HCT116 (cell line): ENCODE measurements at regions not wholly inside any gene's neighbourhood (a gene's known extent, or its start where the extent isn't known, plus 50 kb on each side); places are given as distances from the start of the nearest gene placed in this dataset.

ENCODE experiments used
- ATAC-seq: fragments of 200-7000 bp; cut with Tn5 transposase; 2 replicates; pipeline ENCODE4 v1.9.1; 2020; ENCODE audit warnings: mild to moderate bottlenecking, moderate library complexity
- BruUV-seq: library from RNA; stranded (reverse); fragments of 400-500 nt; replicated peaks from 2 replicates; lab custom pipeline; 2021; lab: Mats Ljungman, UMichigan
- CTCF ChIA-PET: fragments of 300-600 bp; sonication (Branson Sonifier 250); formaldehyde crosslinking; loops from one replicate; lab custom pipeline; 2021; ENCODE audit warnings: antibody characterized with exemption; lab: Charles Lee
- POLR2A ChIA-PET: fragments of 300-600, 350-600 bp; sonication (Branson Sonifier 250); formaldehyde crosslinking; loops from one replicate; lab custom pipeline; 2021; ENCODE audit warnings: antibody characterized with exemption; lab: Charles Lee
- RAD21 ChIA-PET, 2 experiments: fragments of 300-600 bp; sonication (Branson Sonifier 250); formaldehyde crosslinking; loops; one replicate each; lab custom pipeline; 2023; ENCODE audit warnings: low total read pairs in 2 of 2; ENCODE audit not compliant: uncharacterized antibody in 2 of 2, unreplicated experiment in 2 of 2, low non-redundant PET in 1 of 2; lab: Charles Lee
- DNase-seq: peaks from one replicate; pipeline ENCODE4 v3.0.0-alpha.2; 2010; ENCODE audit warnings: low read depth, low spot score
- H2AFZ ChIP-seq: fragments of 200-600 bp; shearing (Covaris generic), sonication (generic); 2 replicates; pipeline ENCODE4 v1.6.1; 2017; ENCODE audit warnings: low read depth, mixed run types, mixed read lengths, antibody characterized with exemption, low read length; ENCODE audit not compliant: poor library complexity, severe bottlenecking
- H3K27ac ChIP-seq: 2 replicates; pipeline ENCODE4 v1.5.1; 2012; ENCODE audit warnings: low read depth, low read length
- H3K27me3 ChIP-seq: fragments of 200-600 bp; sonication (generic); 2 replicates; pipeline ENCODE4 v1.6.1; 2016; ENCODE audit warnings: mixed run types, low read length, mixed read lengths; ENCODE audit not compliant: insufficient read depth
- H3K36me3 ChIP-seq, 2 experiments: fragments of 200-500 bp in 1 of 2; fragments of 200-600 bp in 1 of 2; sonication (Bioruptor generic) in 1 of 2; sonication (generic) in 1 of 2; 2 replicates each; pipeline versions ENCODE4 v1.5.1 to v1.6.1; 2014 to 2016; ENCODE audit warnings: low read length in 2 of 2, inconsistent platforms in 1 of 2, mixed read lengths in 1 of 2, mixed run types in 1 of 2; ENCODE audit not compliant: insufficient read depth in 2 of 2, control insufficient read depth in 1 of 2
- H3K4me1 ChIP-seq, 2 experiments: fragments of 200-600 bp in 1 of 2; sonication (generic) in 1 of 2; 2 replicates each; pipeline versions ENCODE4 v1.5.1 to v1.6.1; 2012 to 2017; ENCODE audit warnings: low read length in 2 of 2, inconsistent platforms in 1 of 2, mild to moderate bottlenecking in 1 of 2, mixed read lengths in 1 of 2, mixed run types in 1 of 2, moderate library complexity in 1 of 2; ENCODE audit not compliant: insufficient read depth in 2 of 2, control insufficient read depth in 1 of 2
- H3K4me2 ChIP-seq: fragments of 200-600 bp; sonication (generic); 2 replicates; pipeline ENCODE4 v1.6.1; 2017; ENCODE audit warnings: mixed run types, low read length, mixed read lengths
- H3K4me3 ChIP-seq, 2 experiments: fragments of 200-600 bp in 1 of 2; sonication (generic) in 1 of 2; replicated peaks in 1 of 2; 2 replicates each; pipeline ENCODE4 v1.5.1; 2011 to 2016; ENCODE audit warnings: low read length in 2 of 2, control low read depth in 1 of 2, low read depth in 1 of 2, mild to moderate bottlenecking in 1 of 2, mixed read lengths in 1 of 2, mixed run types in 1 of 2
- H3K79me2 ChIP-seq: fragments of 200-600 bp; sonication (generic); 2 replicates; pipeline ENCODE4 v1.6.1; 2017; ENCODE audit warnings: mild to moderate bottlenecking, mixed run types, low read length, moderate library complexity, mixed read lengths; ENCODE audit not compliant: insufficient read depth
- H3K9ac ChIP-seq: fragments of 200-600 bp; sonication (generic); 2 replicates; pipeline ENCODE4 v1.6.1; 2016; ENCODE audit warnings: low read length, mixed read lengths
- H3K9me2 ChIP-seq: fragments of 200-600 bp; sonication (generic), shearing (Covaris generic); 2 replicates; pipeline ENCODE4 v1.6.1; 2017; ENCODE audit warnings: mixed run types, mild to moderate bottlenecking, moderate library complexity; ENCODE audit not compliant: insufficient read depth
- H3K9me3 ChIP-seq, 2 experiments: fragments of 200-500 bp in 1 of 2; fragments of 200-600 bp in 1 of 2; sonication (Bioruptor generic) in 1 of 2; sonication (generic) in 1 of 2; 2 replicates each; pipeline ENCODE4 v1.6.1; 2014 to 2017; ENCODE audit warnings: low read length in 2 of 2, mixed read lengths in 2 of 2, inconsistent platforms in 1 of 2, low read depth in 1 of 2, mild to moderate bottlenecking in 1 of 2, mixed run types in 1 of 2, moderate library complexity in 1 of 2; ENCODE audit not compliant: control insufficient read depth in 1 of 2, insufficient read depth in 1 of 2
- H4K20me1 ChIP-seq: fragments of 200-600 bp; sonication (generic), shearing (Covaris generic); 2 replicates; pipeline ENCODE4 v1.6.1; 2017; ENCODE audit warnings: mixed run types, mild to moderate bottlenecking, moderate library complexity; ENCODE audit not compliant: insufficient read depth
- CTCF ChIP-seq, 3 experiments: fragments of 200-600 bp in 1 of 3; sonication (generic) in 1 of 3; IDR thresholded peaks in 2 of 3; conservative IDR thresholded peaks in 1 of 3; 2 replicates each; pipeline ENCODE4 v1.5.1; 2012 to 2017; ENCODE audit warnings: low read depth in 2 of 3, low read length in 2 of 3, antibody characterized with exemption in 1 of 3, borderline replicate concordance in 1 of 3, control low read depth in 1 of 3, mild to moderate bottlenecking in 1 of 3, mixed read lengths in 1 of 3, mixed run types in 1 of 3, moderate library complexity in 1 of 3; ENCODE audit not compliant: insufficient read depth in 1 of 3
- EGR1 ChIP-seq: IDR thresholded peaks from 2 replicates; pipeline ENCODE4 v1.6.1; 2012; ENCODE audit warnings: low read depth
- ELF1 ChIP-seq: IDR thresholded peaks from 2 replicates; pipeline ENCODE4 v1.6.1; 2012; ENCODE audit warnings: low read depth, borderline replicate concordance
- EZH2 ChIP-seq: fragments of 200-600 bp; sonication (generic); IDR thresholded peaks from 2 replicates; pipeline ENCODE4 v1.6.1; 2017; ENCODE audit warnings: antibody characterized with exemption, mixed run types
- JUND ChIP-seq: IDR thresholded peaks from 2 replicates; pipeline ENCODE4 v1.6.1; 2012
- MAX ChIP-seq: IDR thresholded peaks from 2 replicates; pipeline ENCODE4 v1.6.1; 2012
- POLR2AphosphoS5 ChIP-seq: IDR thresholded peaks from 2 replicates; pipeline ENCODE4 v1.6.1; 2011; ENCODE audit warnings: mild to moderate bottlenecking, low read depth, low read length, moderate library complexity
- SIN3A ChIP-seq: IDR thresholded peaks from 2 replicates; pipeline ENCODE4 v1.6.1; 2012; ENCODE audit warnings: low read depth
- TCF7L2 ChIP-seq: IDR thresholded peaks from 2 replicates; pipeline ENCODE4 v1.7.0; 2011; ENCODE audit warnings: borderline replicate concordance, inconsistent platforms; ENCODE audit not compliant: insufficient read depth, insufficient read length; ENCODE audit errors: extremely low read depth
- YY1 ChIP-seq: IDR thresholded peaks from 2 replicates; pipeline ENCODE4 v1.6.1; 2011; ENCODE audit warnings: low read length, low read depth, moderate library complexity, mild to moderate bottlenecking; ENCODE audit not compliant: insufficient replicate concordance; ENCODE audit errors: extremely low read depth
- ZBTB33 ChIP-seq: IDR thresholded peaks from 2 replicates; pipeline ENCODE4 v1.6.1; 2011; ENCODE audit warnings: mild to moderate bottlenecking, low read length, moderate library complexity; ENCODE audit not compliant: insufficient replicate concordance; ENCODE audit errors: extremely low read depth
- ZNF274 ChIP-seq: fragments of 200-500 bp; sonication (Bioruptor generic); IDR thresholded peaks from 2 replicates; pipeline ENCODE4 v1.6.1; 2014; ENCODE audit warnings: mild to moderate bottlenecking, low read depth, low read length, inconsistent platforms
- intact Hi-C: fragments of 100-400 bp; cut with micrococcal nuclease; formaldehyde crosslinking; loops from 2 replicates; pipeline ENCODE4 v1.10.0; 2022

GRCh38 chr4:60891947-60892346 lies 308.2 kb upstream of the ADGRL3 start:
- TF ChIP-seq ZNF274 (no peak), EGR1 (no peak)
- intact Hi-C loops: no loop called here

DNA sequence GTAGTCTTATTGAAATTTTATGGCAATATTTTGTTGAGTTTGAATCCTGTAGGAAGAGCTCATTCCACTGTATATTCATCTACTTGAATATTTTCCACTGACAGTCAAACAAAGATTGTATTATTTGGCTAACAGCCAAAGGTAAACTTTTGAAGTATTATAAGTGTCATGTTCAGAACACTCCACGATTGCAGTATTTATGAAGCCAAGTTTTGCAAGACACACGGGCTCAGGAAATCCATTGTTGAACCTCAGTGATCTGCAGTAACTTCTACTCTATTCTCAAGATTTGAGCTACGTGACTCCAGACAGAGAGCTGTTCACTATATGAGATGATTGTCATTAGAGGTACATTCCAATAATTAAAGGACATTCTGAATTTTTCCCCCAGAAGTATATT lies 302.7 kb upstream of the ADGRL3 start:
- TF ChIP-seq JUND (no peak), ELF1 (no peak), CTCF (IDR thresholded peaks at IDR 0.05 in 2 of 3, conservative IDR thresholded peaks at IDR 0.05 in 1 of 3; ENCODE audit: borderline replicate concordance in 1 of 3, insufficient read depth in 1 of 3, low read depth in 2 of 3, low read length in 2 of 3) (no peak), MAX (no peak), SIN3A (no peak), EZH2 (no peak), ZBTB33 (no peak), POLR2AphosphoS5 (no peak), TCF7L2 (no peak), YY1 (no peak)
- no peaks in the 10 kb centered on the region for H3K36me3 ChIP-seq
- H3K4me3 ChIP-seq: no peak overlapping the region
- RAD21 ChIA-PET: no interaction called here
- no peaks in the 10 kb centered on the region for H3K4me1 ChIP-seq
- no TSS peak for BruUV-seq
- CTCF ChIA-PET: no interaction called here
- no peak overlapping the region for H3K9ac ChIP-seq
- ATAC-seq (no peak), DNase-seq (no peak)
- no peaks in the 10 kb centered on the region for H4K20me1 ChIP-seq
- peaks cover 5 to 28% of the 10 kb centered on the region in 2 experiments; a peak in 2 of 4 replicates for H3K9me3 ChIP-seq
- H3K9me2 ChIP-seq: no peaks in the 10 kb centered on the region
- no peak overlapping the region for H3K4me2 ChIP-seq
- no peaks in the 10 kb centered on the region for H3K79me2 ChIP-seq
- POLR2A ChIA-PET: no interaction called here
- no peaks in the 10 kb centered on the region for H3K27me3 ChIP-seq
- intact Hi-C loops: no loop called here
- H2AFZ ChIP-seq: no peak overlapping the region
- H3K27ac ChIP-seq: no peak overlapping the region

More at GRCh38 chr4:60891947-60892346, 308.2 kb upstream of the ADGRL3 start:
- Histone ChIP-seq H3K9me2 (no peaks in the 10 kb centered on the region), H3K79me2 (no peaks in the 10 kb centered on the region), H3K27me3 (no peaks in the 10 kb centered on the region), H3K4me1 (no peaks in the 10 kb centered on the region), H3K4me2 (no peak overlapping the region), H3K27ac (no peak overlapping the region), H3K36me3 (no peaks in the 10 kb centered on the region), H3K9me3 (peaks cover 5 to 16% of the 10 kb centered on the region in 2 experiments; a peak in 2 of 4 replicates), H3K9ac (no peak overlapping the region), H3K4me3 (no peak overlapping the region), H4K20me1 (no peaks in the 10 kb centered on the region), H2AFZ (no peak overlapping the region)
- CTCF ChIA-PET: no interaction called here
- ATAC-seq (no peak), DNase-seq (no peak)
- RAD21 ChIA-PET: no interaction called here
- POLR2A ChIA-PET: no interaction called here
- BruUV-seq: no TSS peak
